GM12878 (cell line): ENCODE measurements at regions not wholly inside any gene's neighbourhood (a gene's known extent, or its start where the extent isn't known, plus 50 kb on each side); places are given as distances from the start of the nearest gene placed in this dataset.

Experiments used
- CTCF ChIP-seq, 3 experiments: IDR thresholded peaks in 2 of 3; conservative IDR thresholded peaks in 1 of 3; 2 replicates each; pipeline ENCODE4 v1.5.1; 2011; ENCODE audit warnings: low read depth in 3 of 3, low read length in 3 of 3, mild to moderate bottlenecking in 3 of 3, control low read depth in 2 of 3, moderate library complexity in 2 of 3, inconsistent platforms in 1 of 3, mixed read lengths in 1 of 3; ENCODE audit not compliant: control insufficient read depth in 2 of 3, insufficient read depth in 1 of 3; ENCODE audit errors: extremely low read depth in 1 of 3
- MTA2 ChIP-seq: fragments of 450-650 bp; IDR thresholded peaks from 2 replicates; pipeline ENCODE4 v1.6.1; 2016; ENCODE audit warnings: low read depth, mild to moderate bottlenecking, moderate library complexity
- NR2C2 ChIP-seq: IDR thresholded peaks from 2 replicates; pipeline ENCODE4 v1.6.1; 2011; ENCODE audit warnings: borderline replicate concordance, low read depth; ENCODE audit not compliant: control insufficient read depth, insufficient read length
- POLR2A ChIP-seq: IDR thresholded peaks from 2 replicates; pipeline ENCODE4 v1.6.1; 2011; ENCODE audit warnings: low read depth, mild to moderate bottlenecking, low read length
- PRDM15 ChIP-seq: fragments of 450-650 bp; formaldehyde crosslinking; IDR thresholded peaks from 2 replicates; pipeline ENCODE4 v1.4.0; 2020; ENCODE audit warnings: mild to moderate bottlenecking, moderate library complexity
- SIX5 ChIP-seq: IDR thresholded peaks from 2 replicates; pipeline ENCODE4 v1.6.1; 2011; ENCODE audit warnings: mild to moderate bottlenecking, low read depth, low read length, moderate library complexity; ENCODE audit not compliant: severe bottlenecking
- ZNF207 ChIP-seq: fragments of 450-650 bp; IDR thresholded peaks from 2 replicates; pipeline ENCODE4 v1.6.1; 2014; ENCODE audit warnings: antibody characterized with exemption, mild to moderate bottlenecking, borderline replicate concordance
- TF ChIP-seq, protein P1 (sequence below): IDR thresholded peaks from 2 replicates; pipeline ENCODE4 v1.6.1; 2011; ENCODE audit warnings: mild to moderate bottlenecking, low read depth, low read length, moderate library complexity; ENCODE audit not compliant: insufficient replicate concordance
- TF ChIP-seq, protein P2 (sequence below): IDR thresholded peaks from 2 replicates; pipeline ENCODE4 v1.6.1; 2011; ENCODE audit warnings: low read depth, low read length, improper control_type of control experiment, borderline replicate concordance

DNA sequence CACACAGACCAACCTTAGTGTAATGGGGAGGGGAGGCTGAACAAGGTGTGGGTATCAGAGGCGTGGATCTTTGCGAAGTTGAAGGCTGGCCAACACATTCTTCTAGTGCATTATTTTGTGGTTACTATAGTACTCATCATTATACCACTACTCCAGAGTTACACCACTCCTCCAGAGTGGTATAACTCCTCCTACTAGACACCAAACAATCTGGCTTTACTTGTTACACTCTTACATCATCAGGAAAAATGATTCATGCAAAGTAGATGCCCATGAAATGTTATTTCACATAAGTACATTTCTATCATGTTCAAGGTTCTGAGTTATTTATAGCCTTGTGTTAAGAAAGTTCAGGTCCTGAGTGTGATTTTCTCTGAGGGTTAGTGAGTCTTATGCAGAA, 443.1 kb upstream of the OPRM1 start:
- TF ChIP-seq, protein P1, sequence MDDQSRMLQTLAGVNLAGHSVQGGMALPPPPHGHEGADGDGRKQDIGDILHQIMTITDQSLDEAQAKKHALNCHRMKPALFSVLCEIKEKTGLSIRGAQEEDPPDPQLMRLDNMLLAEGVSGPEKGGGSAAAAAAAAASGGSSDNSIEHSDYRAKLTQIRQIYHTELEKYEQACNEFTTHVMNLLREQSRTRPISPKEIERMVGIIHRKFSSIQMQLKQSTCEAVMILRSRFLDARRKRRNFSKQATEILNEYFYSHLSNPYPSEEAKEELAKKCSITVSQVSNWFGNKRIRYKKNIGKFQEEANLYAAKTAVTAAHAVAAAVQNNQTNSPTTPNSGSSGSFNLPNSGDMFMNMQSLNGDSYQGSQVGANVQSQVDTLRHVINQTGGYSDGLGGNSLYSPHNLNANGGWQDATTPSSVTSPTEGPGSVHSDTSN: no peak
- no peak for TF ChIP-seq SIX5
- TF ChIP-seq CTCF (IDR thresholded peaks at IDR 0.05 in 2 of 3, conservative IDR thresholded peaks at IDR 0.05 in 1 of 3; ENCODE audit: control insufficient read depth in 2 of 3, extremely low read depth in 1 of 3, insufficient read depth in 1 of 3, low read depth in 3 of 3, low read length in 3 of 3): no peak
- TF ChIP-seq POLR2A: no peak
- no peak for TF ChIP-seq MTA2
- no peak for TF ChIP-seq NR2C2
- TF ChIP-seq, protein P2, sequence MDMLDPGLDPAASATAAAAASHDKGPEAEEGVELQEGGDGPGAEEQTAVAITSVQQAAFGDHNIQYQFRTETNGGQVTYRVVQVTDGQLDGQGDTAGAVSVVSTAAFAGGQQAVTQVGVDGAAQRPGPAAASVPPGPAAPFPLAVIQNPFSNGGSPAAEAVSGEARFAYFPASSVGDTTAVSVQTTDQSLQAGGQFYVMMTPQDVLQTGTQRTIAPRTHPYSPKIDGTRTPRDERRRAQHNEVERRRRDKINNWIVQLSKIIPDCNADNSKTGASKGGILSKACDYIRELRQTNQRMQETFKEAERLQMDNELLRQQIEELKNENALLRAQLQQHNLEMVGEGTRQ: no peak
- no peak for TF ChIP-seq ZNF207
- TF ChIP-seq PRDM15 (CRISPR knock-in tag): no peak
